ENCODE measurements at regions not wholly inside any gene's neighbourhood (a gene's known extent, or its start where the extent isn't known, plus 50 kb on each side); places are given as distances from the start of the nearest gene placed in this dataset.

DNA sequence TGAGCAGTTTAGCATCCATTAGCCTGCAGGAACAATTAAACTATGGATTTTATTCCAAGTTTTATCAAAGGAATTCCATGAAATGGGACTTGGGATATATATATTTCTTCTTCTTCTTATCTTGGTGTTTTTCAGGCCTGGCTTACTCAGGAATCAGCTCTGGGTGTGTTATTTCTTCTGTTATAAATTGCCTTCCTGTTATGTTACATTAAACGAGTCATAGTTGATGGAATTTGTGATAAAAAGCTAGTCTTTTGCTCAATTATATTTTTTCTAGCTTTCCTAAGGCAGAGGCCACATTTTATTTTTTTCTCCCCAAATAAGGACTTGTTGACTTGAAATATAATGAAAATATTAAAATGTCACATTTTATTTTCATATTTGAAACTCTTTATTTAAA is 141.3 kb downstream of the EPC1 start:
- peak in 1 of 2 donors; percentile 79 for DNase-seq (ENCODE audit: low read depth in 2 of 2)
- no peaks in the 10 kb centered on the region for H4K20me1 ChIP-seq (ENCODE audit: control insufficient read depth, extremely low read depth, insufficient read depth, low read length)
- TF ChIP-seq, protein P1, sequence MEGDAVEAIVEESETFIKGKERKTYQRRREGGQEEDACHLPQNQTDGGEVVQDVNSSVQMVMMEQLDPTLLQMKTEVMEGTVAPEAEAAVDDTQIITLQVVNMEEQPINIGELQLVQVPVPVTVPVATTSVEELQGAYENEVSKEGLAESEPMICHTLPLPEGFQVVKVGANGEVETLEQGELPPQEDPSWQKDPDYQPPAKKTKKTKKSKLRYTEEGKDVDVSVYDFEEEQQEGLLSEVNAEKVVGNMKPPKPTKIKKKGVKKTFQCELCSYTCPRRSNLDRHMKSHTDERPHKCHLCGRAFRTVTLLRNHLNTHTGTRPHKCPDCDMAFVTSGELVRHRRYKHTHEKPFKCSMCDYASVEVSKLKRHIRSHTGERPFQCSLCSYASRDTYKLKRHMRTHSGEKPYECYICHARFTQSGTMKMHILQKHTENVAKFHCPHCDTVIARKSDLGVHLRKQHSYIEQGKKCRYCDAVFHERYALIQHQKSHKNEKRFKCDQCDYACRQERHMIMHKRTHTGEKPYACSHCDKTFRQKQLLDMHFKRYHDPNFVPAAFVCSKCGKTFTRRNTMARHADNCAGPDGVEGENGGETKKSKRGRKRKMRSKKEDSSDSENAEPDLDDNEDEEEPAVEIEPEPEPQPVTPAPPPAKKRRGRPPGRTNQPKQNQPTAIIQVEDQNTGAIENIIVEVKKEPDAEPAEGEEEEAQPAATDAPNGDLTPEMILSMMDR (conservative IDR thresholded peaks at IDR 0.05 in 1 of 2, IDR thresholded peaks at IDR 0.05 in 1 of 2; ENCODE audit: low read depth in 1 of 2, low read length in 2 of 2): no peak
- TF ChIP-seq EZH2 (IDR thresholded peaks at IDR 0.05; ENCODE audit: low read length, missing control alignments): no peak
- H3K4me1 ChIP-seq (ENCODE audit: control insufficient read depth, extremely low read depth, insufficient read depth, low read length): no peaks in the 10 kb centered on the region
- no peak overlapping the region for H3K4me3 ChIP-seq (replicated peaks in 1 of 4; ENCODE audit: control extremely low read depth in 1 of 4, insufficient read depth in 1 of 4, low read depth in 3 of 4, low read length in 4 of 4)
- no peaks in the 10 kb centered on the region for H3K79me2 ChIP-seq (ENCODE audit: control insufficient read depth, insufficient read depth, low read length)
- no peaks in the 10 kb centered on the region for H3K27me3 ChIP-seq (ENCODE audit: control insufficient read depth, insufficient read depth, low read length)
- no peak overlapping the region for H3K9ac ChIP-seq (ENCODE audit: insufficient read depth, low read length)
- no peak overlapping the region for H3K4me2 ChIP-seq (ENCODE audit: extremely low read depth, insufficient read depth, low read length)
- no peak overlapping the region for H3K27ac ChIP-seq (ENCODE audit: insufficient read depth, low read length)
- no peaks in the 10 kb centered on the region for H3K36me3 ChIP-seq (ENCODE audit: control insufficient read depth, insufficient read depth, low read length)
- H2AFZ ChIP-seq (ENCODE audit: low read length): no peak overlapping the region
- H3K9me3 ChIP-seq (ENCODE audit: control insufficient read depth, insufficient read depth, low read depth, low read length): no peaks in the 10 kb centered on the region

DNA sequence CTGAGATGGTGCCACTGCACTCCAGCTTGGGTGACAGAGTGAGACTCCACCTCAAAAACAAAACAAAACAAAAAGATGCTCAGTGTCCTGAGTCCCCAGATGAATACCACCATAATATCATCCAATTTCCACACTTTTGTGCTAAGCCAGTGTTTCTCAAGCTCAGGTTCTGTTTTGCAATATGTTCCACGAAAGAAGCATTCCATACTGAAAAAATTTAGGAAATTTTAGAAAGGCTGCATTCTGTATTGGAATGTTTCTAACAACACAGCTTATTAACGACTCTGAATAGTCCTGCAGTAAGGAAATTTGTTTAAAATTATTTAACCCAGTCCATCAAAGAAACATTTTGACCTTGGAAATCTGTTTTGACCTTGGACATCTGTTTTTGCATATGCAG is 142.4 kb downstream of the EPC1 start:
- Histone ChIP-seq H3K9me3 (ENCODE audit: control insufficient read depth, insufficient read depth, low read depth, low read length) (no peaks in the 10 kb centered on the region), H3K4me2 (ENCODE audit: extremely low read depth, insufficient read depth, low read length) (no peak overlapping the region), H3K27ac (ENCODE audit: insufficient read depth, low read length) (no peak overlapping the region), H4K20me1 (ENCODE audit: control insufficient read depth, extremely low read depth, insufficient read depth, low read length) (no peaks in the 10 kb centered on the region), H2AFZ (ENCODE audit: low read length) (no peak overlapping the region), H3K36me3 (ENCODE audit: control insufficient read depth, insufficient read depth, low read length) (no peaks in the 10 kb centered on the region), H3K79me2 (ENCODE audit: control insufficient read depth, insufficient read depth, low read length) (no peaks in the 10 kb centered on the region), H3K9ac (ENCODE audit: insufficient read depth, low read length) (no peak overlapping the region), H3K27me3 (ENCODE audit: control insufficient read depth, insufficient read depth, low read length) (no peaks in the 10 kb centered on the region), H3K4me3 (replicated peaks in 1 of 4; ENCODE audit: control extremely low read depth in 1 of 4, insufficient read depth in 1 of 4, low read depth in 3 of 4, low read length in 4 of 4) (no peak overlapping the region), H3K4me1 (ENCODE audit: control insufficient read depth, extremely low read depth, insufficient read depth, low read length) (no peaks in the 10 kb centered on the region)
- TF ChIP-seq, protein P1 (conservative IDR thresholded peaks at IDR 0.05 in 1 of 2, IDR thresholded peaks at IDR 0.05 in 1 of 2; ENCODE audit: low read depth in 1 of 2, low read length in 2 of 2): no peak
- no peak for TF ChIP-seq EZH2 (IDR thresholded peaks at IDR 0.05; ENCODE audit: low read length, missing control alignments)
- DNase-seq (ENCODE audit: low read depth in 2 of 2): no peak

DNA sequence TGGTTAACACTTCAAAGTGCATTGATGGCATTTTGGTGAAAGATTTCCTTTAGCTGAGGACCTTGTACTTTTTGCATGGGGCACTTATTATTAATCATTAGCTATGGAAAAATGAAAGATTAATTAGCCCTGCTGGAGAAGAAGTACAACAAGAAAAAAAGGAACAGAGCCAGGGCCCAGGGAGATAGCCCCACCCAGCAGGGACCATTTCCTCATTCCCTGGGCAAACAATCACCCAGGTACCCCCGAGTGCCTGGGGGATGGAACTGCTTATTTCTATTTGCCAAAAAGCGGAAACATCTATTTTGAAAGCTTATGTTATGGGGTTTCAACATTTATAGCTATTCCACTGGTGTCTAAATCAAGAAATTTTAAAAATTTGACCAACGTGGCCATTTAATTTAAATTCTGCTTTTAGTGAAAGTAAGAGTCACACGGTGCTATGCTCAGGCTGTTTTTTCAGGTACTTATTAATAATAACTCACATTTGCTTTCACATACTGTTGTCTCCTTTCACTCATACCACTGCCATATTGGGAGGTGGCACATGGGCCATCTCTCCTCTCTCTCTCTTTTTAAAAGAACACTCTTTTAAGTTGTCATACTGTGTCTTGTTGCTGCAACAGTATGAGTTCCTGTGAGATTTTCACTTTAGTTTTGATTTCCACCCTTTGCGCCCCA is 143.6 kb upstream of the KIF5B start:
- Histone ChIP-seq H3K79me2 (ENCODE audit: control insufficient read depth, insufficient read depth, low read length) (no peaks in the 10 kb centered on the region), H3K27me3 (ENCODE audit: control insufficient read depth, insufficient read depth, low read length) (no peaks in the 10 kb centered on the region), H3K27ac (ENCODE audit: insufficient read depth, low read length) (no peak overlapping the region), H3K9me3 (ENCODE audit: control insufficient read depth, insufficient read depth, low read depth, low read length) (no peaks in the 10 kb centered on the region), H3K4me3 (replicated peaks in 1 of 4; ENCODE audit: control extremely low read depth in 1 of 4, insufficient read depth in 1 of 4, low read depth in 3 of 4, low read length in 4 of 4) (no peak overlapping the region), H2AFZ (ENCODE audit: low read length) (no peak overlapping the region), H3K4me2 (ENCODE audit: extremely low read depth, insufficient read depth, low read length) (no peak overlapping the region), H3K36me3 (ENCODE audit: control insufficient read depth, insufficient read depth, low read length) (no peaks in the 10 kb centered on the region), H4K20me1 (ENCODE audit: control insufficient read depth, extremely low read depth, insufficient read depth, low read length) (no peaks in the 10 kb centered on the region), H3K4me1 (ENCODE audit: control insufficient read depth, extremely low read depth, insufficient read depth, low read length) (no peaks in the 10 kb centered on the region), H3K9ac (ENCODE audit: insufficient read depth, low read length) (no peak overlapping the region)
- TF ChIP-seq EZH2 (IDR thresholded peaks at IDR 0.05; ENCODE audit: low read length, missing control alignments): no peak
- TF ChIP-seq, protein P1 (conservative IDR thresholded peaks at IDR 0.05 in 1 of 2, IDR thresholded peaks at IDR 0.05 in 1 of 2; ENCODE audit: low read depth in 1 of 2, low read length in 2 of 2): no peak
- DNase-seq (ENCODE audit: low read depth in 2 of 2): no peak
